IMR-90 (cell line): ENCODE measurements at regions not wholly inside any gene's neighbourhood (a gene's known extent, or its start where the extent isn't known, plus 50 kb on each side); places are given as distances from the start of the nearest gene placed in this dataset.
"Not testable (repeated sequence)": the region's sequence is repeated elsewhere in the genome, so short reads cannot be mapped to it uniquely, and the experiment has no call there.

ENCODE experiments used
- ATAC-seq: fragments of 200-7000 bp; cut with Tn5 transposase; 2 replicates; pipeline ENCODE4 v1.9.1; 2020; ENCODE audit warnings: low read depth, mild to moderate bottlenecking, moderate library complexity
- BruUV-seq: library from RNA; stranded (reverse); fragments of 400-500 nt; replicated peaks from 2 replicates; lab custom pipeline; 2021; lab: Mats Ljungman, UMichigan
- CTCF ChIA-PET: fragments of 300-600 bp; formaldehyde crosslinking; extraction: SDS; loops from one replicate; lab custom pipeline; 2021; ENCODE audit warnings: antibody characterized with exemption; lab: Yijun Ruan, JAX
- POLR2A ChIA-PET: fragments of 300-600 bp; sonication (Branson Sonifier 250); formaldehyde crosslinking; loops from one replicate; lab custom pipeline; 2022; ENCODE audit warnings: antibody characterized with exemption; ENCODE audit not compliant: unreplicated experiment; lab: Charles Lee
- DNase-seq: peaks from one replicate; pipeline ENCODE4 v3.0.0; 2013
- H2AFZ ChIP-seq: replicated peaks from 2 replicates; pipeline ENCODE3; 2013; ENCODE audit warnings: low read length, mild to moderate bottlenecking; ENCODE audit not compliant: poor library complexity
- H2AK5ac ChIP-seq: 2 replicates; pipeline ENCODE4 v1.6.1; 2013; ENCODE audit warnings: low read depth, low read length, inconsistent platforms
- H2AK9ac ChIP-seq: replicated peaks from 2 replicates; pipeline ENCODE3; 2013; ENCODE audit warnings: mild to moderate bottlenecking, low read depth, low read length, moderate library complexity; ENCODE audit not compliant: poor library complexity
- H2BK120ac ChIP-seq: 2 replicates; pipeline ENCODE4 v1.6.1; 2013; ENCODE audit warnings: low read depth, low read length, inconsistent platforms
- H2BK15ac ChIP-seq: 3 replicates; pipeline ENCODE4 v1.6.1; 2013; ENCODE audit warnings: low read depth, low read length, inconsistent platforms
- H2BK20ac ChIP-seq: 2 replicates; pipeline ENCODE4 v1.6.1; 2013; ENCODE audit warnings: low read depth, mild to moderate bottlenecking, inconsistent platforms, low read length, moderate library complexity
- H2BK5ac ChIP-seq: 2 replicates; pipeline ENCODE4 v1.6.1; 2013; ENCODE audit warnings: mild to moderate bottlenecking, low read depth, low read length, inconsistent platforms; ENCODE audit not compliant: poor library complexity, severe bottlenecking
- H3K14ac ChIP-seq: replicated peaks from 2 replicates; pipeline ENCODE4 v1.6.1; 2013; ENCODE audit warnings: low read depth, low read length, inconsistent platforms
- H3K18ac ChIP-seq: 2 replicates; pipeline ENCODE4 v1.6.1; 2013; ENCODE audit warnings: low read depth, low read length, control low read depth
- H3K23ac ChIP-seq: 2 replicates; pipeline ENCODE4 v1.6.1; 2013; ENCODE audit warnings: low read depth, low read length, inconsistent platforms
- H3K27ac ChIP-seq: 2 replicates; pipeline ENCODE4 v1.5.1; 2013; ENCODE audit warnings: mild to moderate bottlenecking, control low read depth, low read length; ENCODE audit not compliant: insufficient read depth
- H3K27me3 ChIP-seq: 2 replicates; pipeline ENCODE4 v1.6.1; 2013; ENCODE audit warnings: low read length; ENCODE audit not compliant: control insufficient read depth, insufficient read depth
- H3K36me3 ChIP-seq: 2 replicates; pipeline ENCODE4 v1.6.1; 2013; ENCODE audit warnings: low read length, mixed read lengths; ENCODE audit not compliant: control insufficient read depth, insufficient read depth
- H3K4ac ChIP-seq: 2 replicates; pipeline ENCODE4 v1.6.1; 2013; ENCODE audit warnings: low read depth, low read length, inconsistent platforms
- H3K4me1 ChIP-seq: 2 replicates; pipeline ENCODE4 v1.6.1; 2013; ENCODE audit warnings: low read length, mixed read lengths; ENCODE audit not compliant: control insufficient read depth, insufficient read depth
- H3K4me2 ChIP-seq: 2 replicates; pipeline ENCODE4 v1.6.1; 2013; ENCODE audit warnings: low read depth, mild to moderate bottlenecking, control low read depth, low read length, moderate library complexity
- H3K4me3 ChIP-seq: 2 replicates; pipeline ENCODE4 v1.5.1; 2013; ENCODE audit warnings: low read depth, mild to moderate bottlenecking, control low read depth, low read length, moderate library complexity; ENCODE audit not compliant: insufficient read depth
- H3K56ac ChIP-seq: 2 replicates; pipeline ENCODE4 v1.6.1; 2013; ENCODE audit warnings: low read length, inconsistent platforms; ENCODE audit not compliant: insufficient read depth; ENCODE audit errors: extremely low read depth
- H3K79me1 ChIP-seq, 2 experiments: 2 replicates each; pipeline ENCODE4 v1.6.1; 2013; ENCODE audit warnings: low read length in 2 of 2, inconsistent platforms in 1 of 2, low read depth in 1 of 2
- H3K9ac ChIP-seq: 2 replicates; pipeline ENCODE4 v1.6.1; 2013; ENCODE audit warnings: low read depth, low read length, control low read depth
- H3K9me1 ChIP-seq: 2 replicates; pipeline ENCODE4 v1.6.1; 2013; ENCODE audit warnings: low read length, inconsistent platforms; ENCODE audit not compliant: insufficient read depth
- H3K9me3 ChIP-seq: 2 replicates; pipeline ENCODE4 v1.6.1; 2013; ENCODE audit warnings: low read length; ENCODE audit not compliant: control insufficient read depth, insufficient read depth
- H4K20me1 ChIP-seq: 2 replicates; pipeline ENCODE4 v1.6.1; 2013; ENCODE audit warnings: low read length, inconsistent platforms; ENCODE audit not compliant: insufficient read depth
- H4K5ac ChIP-seq: 2 replicates; pipeline ENCODE4 v1.6.1; 2013; ENCODE audit warnings: mild to moderate bottlenecking, low read depth, low read length, control low read depth
- H4K8ac ChIP-seq, 2 experiments: 2 replicates each; pipeline ENCODE4 v1.6.1; 2013; ENCODE audit warnings: low read depth in 2 of 2, low read length in 2 of 2, control low read depth in 1 of 2, inconsistent platforms in 1 of 2
- H4K91ac ChIP-seq: 2 replicates; pipeline ENCODE4 v1.6.1; 2013; ENCODE audit warnings: low read depth, low read length, inconsistent platforms; ENCODE audit not compliant: insufficient read depth
- WGBS, 2 experiments: methylation state at CpG; one replicate each; pipeline versions ENCODE4 v1.1.5 to v1.1.7; 2013; ENCODE audit warnings: missing lambda C conversion rate in 2 of 2; ENCODE audit not compliant: insufficient read length in 1 of 2; ENCODE audit errors: extremely low coverage in 2 of 2; 5-methylcytosine and 5-hydroxymethylcytosine counted together
- dilution Hi-C: fragments of 300-500 bp; cut with HindIII; formaldehyde crosslinking; loops from one replicate; pipeline ENCODE4 v1.14.3; 2018; ENCODE audit warnings: low sequenced_read_pairs; ENCODE audit not compliant: unreplicated experiment
- in situ Hi-C: fragments of 300-500 bp; cut with MboI; formaldehyde crosslinking; loops from 3 replicates; pipeline ENCODE4 v1.14.3; 2019; ENCODE audit warnings: low sequenced_read_pairs, inconsistent platforms, mixed read lengths
- intact Hi-C: fragments of 100-400 bp; cut with micrococcal nuclease; formaldehyde crosslinking; loops from 2 replicates; pipeline ENCODE4 v1.10.0; 2022
- TF ChIP-seq, protein P1 (sequence below): conservative IDR thresholded peaks from 2 replicates; pipeline ENCODE4 v1.5.1; 2012; ENCODE audit warnings: mild to moderate bottlenecking, low read depth, low read length, improper control_type of control experiment

DNA sequence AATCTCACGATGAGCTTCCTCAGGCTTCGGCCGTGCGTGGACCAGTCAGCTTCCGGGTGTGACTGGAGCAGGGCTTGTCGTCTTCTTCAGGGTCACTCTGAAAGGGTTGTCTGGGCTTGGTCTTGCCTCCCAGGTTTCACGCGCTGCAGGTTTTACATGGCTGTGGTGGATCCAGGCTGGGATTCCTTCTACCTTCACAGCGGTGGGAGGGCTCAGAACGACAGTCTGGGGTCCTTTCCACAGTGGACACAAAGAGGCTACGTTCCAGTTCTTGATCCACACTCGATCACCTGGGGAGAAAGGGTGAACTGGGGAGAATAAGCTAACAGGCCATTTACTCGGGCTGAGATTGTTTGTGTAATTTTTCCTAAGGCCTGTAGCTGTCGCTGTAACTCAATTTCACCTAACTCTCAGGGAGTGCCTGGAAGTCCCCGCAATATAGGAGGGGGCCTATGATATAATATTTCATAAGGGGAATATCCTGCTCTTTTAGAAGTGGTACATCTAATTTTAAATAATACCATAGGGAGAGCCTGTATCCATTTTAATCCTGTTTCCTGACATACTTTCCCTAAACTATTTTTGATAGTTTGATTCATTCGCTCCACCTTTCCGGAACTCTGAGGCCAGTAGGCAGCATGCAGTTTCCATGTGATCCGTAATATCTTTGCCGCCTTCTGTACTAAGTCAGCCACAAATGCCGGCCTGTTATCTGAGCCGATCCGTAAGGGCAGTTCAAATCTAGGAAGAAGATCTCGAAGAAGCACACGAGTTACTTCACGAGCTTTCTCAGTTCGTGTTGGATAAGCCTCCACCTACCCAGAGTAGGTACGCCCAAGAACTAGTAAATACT, 97.4 kb upstream of the ZNF195 start:
- H3K27me3 ChIP-seq, H3K9me1 ChIP-seq, H2BK120ac ChIP-seq, H3K9me3 ChIP-seq, H2AK9ac ChIP-seq, H3K56ac ChIP-seq, in situ Hi-C loops, H3K27ac ChIP-seq, H4K20me1 ChIP-seq, H4K91ac ChIP-seq, H2BK5ac ChIP-seq, POLR2A ChIA-PET, H3K4me1 ChIP-seq, H3K9ac ChIP-seq, H3K4me3 ChIP-seq, dilution Hi-C loops, H3K23ac ChIP-seq, H2BK20ac ChIP-seq, H3K18ac ChIP-seq, H2BK15ac ChIP-seq, H3K4ac ChIP-seq, CTCF ChIA-PET, BruUV-seq, H3K36me3 ChIP-seq, intact Hi-C loops, H3K14ac ChIP-seq, H4K8ac ChIP-seq, H3K79me1 ChIP-seq, H3K4me2 ChIP-seq, ATAC-seq, H2AK5ac ChIP-seq, DNase-seq, H4K5ac ChIP-seq, H2AFZ ChIP-seq: not testable (repeated sequence)
- 68% methylated on average over 4 of the region's 27 CpGs; no CpG with 5 or more reads in 1 of the 2 experiments for WGBS, 2 experiments
- TF ChIP-seq, protein P1, sequence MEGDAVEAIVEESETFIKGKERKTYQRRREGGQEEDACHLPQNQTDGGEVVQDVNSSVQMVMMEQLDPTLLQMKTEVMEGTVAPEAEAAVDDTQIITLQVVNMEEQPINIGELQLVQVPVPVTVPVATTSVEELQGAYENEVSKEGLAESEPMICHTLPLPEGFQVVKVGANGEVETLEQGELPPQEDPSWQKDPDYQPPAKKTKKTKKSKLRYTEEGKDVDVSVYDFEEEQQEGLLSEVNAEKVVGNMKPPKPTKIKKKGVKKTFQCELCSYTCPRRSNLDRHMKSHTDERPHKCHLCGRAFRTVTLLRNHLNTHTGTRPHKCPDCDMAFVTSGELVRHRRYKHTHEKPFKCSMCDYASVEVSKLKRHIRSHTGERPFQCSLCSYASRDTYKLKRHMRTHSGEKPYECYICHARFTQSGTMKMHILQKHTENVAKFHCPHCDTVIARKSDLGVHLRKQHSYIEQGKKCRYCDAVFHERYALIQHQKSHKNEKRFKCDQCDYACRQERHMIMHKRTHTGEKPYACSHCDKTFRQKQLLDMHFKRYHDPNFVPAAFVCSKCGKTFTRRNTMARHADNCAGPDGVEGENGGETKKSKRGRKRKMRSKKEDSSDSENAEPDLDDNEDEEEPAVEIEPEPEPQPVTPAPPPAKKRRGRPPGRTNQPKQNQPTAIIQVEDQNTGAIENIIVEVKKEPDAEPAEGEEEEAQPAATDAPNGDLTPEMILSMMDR, result 0 out of 2 replicates have a peak, but pooled peaks have one; percentile 15

DNA sequence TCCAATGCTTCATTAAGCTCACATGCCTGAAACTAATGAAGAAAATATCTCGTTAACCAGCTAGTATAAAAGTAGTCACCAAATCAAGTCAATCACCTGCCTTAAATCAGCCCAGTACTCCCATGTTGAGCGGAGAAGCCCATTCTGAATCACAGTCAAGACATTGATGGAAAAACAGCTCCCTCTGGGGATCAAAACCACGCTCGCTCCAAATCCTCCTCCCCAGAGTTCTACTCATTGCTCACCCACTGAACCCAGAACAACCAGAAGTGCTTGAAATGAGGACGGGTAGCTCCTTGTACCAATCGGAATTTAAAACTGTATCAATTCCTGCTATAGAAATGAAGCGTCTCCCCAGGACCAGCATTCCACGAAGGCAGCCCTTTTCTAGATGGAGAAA, 90.0 kb upstream of the ZNF195 start:
- H2AK9ac ChIP-seq, intact Hi-C loops, H3K27me3 ChIP-seq, H3K4ac ChIP-seq, H3K36me3 ChIP-seq, POLR2A ChIA-PET, dilution Hi-C loops, ATAC-seq, H3K4me1 ChIP-seq, DNase-seq, BruUV-seq, H2BK5ac ChIP-seq, H3K4me3 ChIP-seq, H3K14ac ChIP-seq, H3K9me1 ChIP-seq, H4K91ac ChIP-seq, H3K18ac ChIP-seq, H4K20me1 ChIP-seq, H4K8ac ChIP-seq, H2AFZ ChIP-seq, H3K79me1 ChIP-seq, CTCF ChIA-PET, H4K5ac ChIP-seq, H3K9me3 ChIP-seq, H3K23ac ChIP-seq, H3K4me2 ChIP-seq, in situ Hi-C loops, H3K9ac ChIP-seq, H2BK15ac ChIP-seq, H3K27ac ChIP-seq, H3K56ac ChIP-seq, H2AK5ac ChIP-seq, H2BK20ac ChIP-seq, H2BK120ac ChIP-seq: not testable (repeated sequence)
- WGBS, 2 experiments, result no CpG with 5 or more reads among the region's 8 CpGs
